ENCODE measurements at regions not wholly inside any gene's neighbourhood (a gene's known extent, or its start where the extent isn't known, plus 50 kb on each side); places are given as distances from the start of the nearest gene placed in this dataset.
A peak's percentile ranks its signal among the peaks of the same experiment; 100 is the strongest.

DNA sequence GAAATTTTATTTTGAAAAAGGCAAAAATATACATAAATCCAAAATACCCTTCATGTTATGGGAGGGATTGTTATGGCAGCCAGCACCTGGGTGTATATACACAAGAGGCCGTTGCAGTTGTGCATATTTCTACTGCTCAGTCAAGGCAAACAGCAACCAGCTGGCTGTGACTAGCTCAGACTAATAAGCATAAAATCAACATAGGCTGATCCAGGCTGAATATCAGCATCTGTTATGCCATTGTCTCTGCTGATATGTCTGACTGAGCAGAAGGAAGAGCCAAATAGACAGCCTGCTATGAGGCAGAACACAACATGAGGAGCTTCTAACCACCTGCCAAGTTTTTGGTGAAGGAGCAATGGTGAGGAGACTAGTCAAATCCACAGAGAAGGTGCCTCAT, 457.5 kb upstream of the ALCAM start:
- Histone ChIP-seq H2AFZ (ENCODE audit: low read length) (peak overlapping the region; percentile 26), H3K4me1 (ENCODE audit: insufficient read depth, low read length) (peaks cover 20% of the 10 kb centered on the region), H3K79me2 (ENCODE audit: insufficient read depth, low read length) (peaks cover 3% of the 10 kb centered on the region), H3K4me3 (ENCODE audit: insufficient read depth, low read length) (no peak overlapping the region), H3K27me3 (ENCODE audit: insufficient read depth, low read length) (no peaks in the 10 kb centered on the region), H4K20me1 (ENCODE audit: insufficient read depth, low read length) (no peaks in the 10 kb centered on the region), H3K9me3 (ENCODE audit: low read depth, low read length) (no peaks in the 10 kb centered on the region), H3K27ac (ENCODE audit: low read depth, low read length) (peak overlapping the region; percentile 60), H3K4me2 (ENCODE audit: insufficient read depth, low read length) (peak overlapping the region; percentile 21), H3K36me3 (ENCODE audit: insufficient read depth, low read length) (no peaks in the 10 kb centered on the region)
- TF ChIP-seq, protein P1, sequence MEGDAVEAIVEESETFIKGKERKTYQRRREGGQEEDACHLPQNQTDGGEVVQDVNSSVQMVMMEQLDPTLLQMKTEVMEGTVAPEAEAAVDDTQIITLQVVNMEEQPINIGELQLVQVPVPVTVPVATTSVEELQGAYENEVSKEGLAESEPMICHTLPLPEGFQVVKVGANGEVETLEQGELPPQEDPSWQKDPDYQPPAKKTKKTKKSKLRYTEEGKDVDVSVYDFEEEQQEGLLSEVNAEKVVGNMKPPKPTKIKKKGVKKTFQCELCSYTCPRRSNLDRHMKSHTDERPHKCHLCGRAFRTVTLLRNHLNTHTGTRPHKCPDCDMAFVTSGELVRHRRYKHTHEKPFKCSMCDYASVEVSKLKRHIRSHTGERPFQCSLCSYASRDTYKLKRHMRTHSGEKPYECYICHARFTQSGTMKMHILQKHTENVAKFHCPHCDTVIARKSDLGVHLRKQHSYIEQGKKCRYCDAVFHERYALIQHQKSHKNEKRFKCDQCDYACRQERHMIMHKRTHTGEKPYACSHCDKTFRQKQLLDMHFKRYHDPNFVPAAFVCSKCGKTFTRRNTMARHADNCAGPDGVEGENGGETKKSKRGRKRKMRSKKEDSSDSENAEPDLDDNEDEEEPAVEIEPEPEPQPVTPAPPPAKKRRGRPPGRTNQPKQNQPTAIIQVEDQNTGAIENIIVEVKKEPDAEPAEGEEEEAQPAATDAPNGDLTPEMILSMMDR (IDR thresholded peaks at IDR 0.05; ENCODE audit: extremely low read depth, low read depth, low read length): no peak
- peak; percentile 67 for DNase-seq (ENCODE audit: insufficient read length, low spot score, missing footprints)

DNA sequence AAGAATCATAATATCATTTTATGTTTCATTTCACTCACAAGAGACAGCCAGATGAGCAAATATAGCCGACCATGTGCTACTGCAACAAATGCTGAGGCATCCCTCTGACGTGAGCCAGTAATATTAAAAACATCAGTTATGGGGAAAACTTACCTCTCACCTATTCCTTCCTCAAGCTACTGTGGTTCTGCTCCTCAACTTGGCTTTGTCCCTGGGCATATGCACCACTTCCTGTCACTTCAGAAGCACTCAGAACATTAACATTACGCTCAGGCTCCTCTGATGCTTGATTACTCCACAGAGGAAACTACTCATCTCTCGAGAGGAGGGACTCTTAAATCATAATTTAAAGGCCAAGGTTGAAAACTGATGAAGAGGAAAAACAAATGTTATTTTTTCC, 457.0 kb upstream of the ALCAM start:
- Histone ChIP-seq H2AFZ (ENCODE audit: low read length) (peak overlapping the region; percentile 49), H3K27ac (ENCODE audit: low read depth, low read length) (peak overlapping the region; percentile 60), H4K20me1 (ENCODE audit: insufficient read depth, low read length) (no peaks in the 10 kb centered on the region), H3K27me3 (ENCODE audit: insufficient read depth, low read length) (no peaks in the 10 kb centered on the region), H3K36me3 (ENCODE audit: insufficient read depth, low read length) (no peaks in the 10 kb centered on the region), H3K9me3 (ENCODE audit: low read depth, low read length) (no peaks in the 10 kb centered on the region), H3K4me1 (ENCODE audit: insufficient read depth, low read length) (peaks cover 20% of the 10 kb centered on the region), H3K79me2 (ENCODE audit: insufficient read depth, low read length) (peaks cover 3% of the 10 kb centered on the region), H3K4me3 (ENCODE audit: insufficient read depth, low read length) (no peak overlapping the region), H3K4me2 (ENCODE audit: insufficient read depth, low read length) (peak overlapping the region; percentile 21)
- TF ChIP-seq, protein P1 (IDR thresholded peaks at IDR 0.05; ENCODE audit: extremely low read depth, low read depth, low read length): no peak
- no peak for DNase-seq (ENCODE audit: insufficient read length, low spot score, missing footprints)

DNA sequence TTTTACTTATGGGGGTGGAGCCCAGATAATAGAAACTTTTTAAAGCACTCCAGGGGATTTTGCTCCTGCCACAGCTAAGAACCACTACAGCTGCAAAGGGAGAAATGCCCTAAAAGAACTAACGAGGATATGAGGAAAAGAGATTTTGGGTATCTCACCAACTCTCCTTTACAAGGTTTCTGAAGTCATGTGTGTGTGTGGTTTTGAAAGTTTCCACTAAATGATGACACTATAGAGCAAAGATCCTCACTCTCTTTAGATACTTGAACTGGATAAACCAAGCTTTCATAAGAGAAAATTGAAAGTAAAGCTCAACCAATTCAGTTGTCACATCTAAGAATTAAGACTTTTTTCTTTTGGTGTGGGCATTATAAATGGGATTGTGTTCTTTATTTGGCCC, 455.3 kb upstream of the ALCAM start:
- Histone ChIP-seq H3K79me2 (ENCODE audit: insufficient read depth, low read length) (no peaks in the 10 kb centered on the region), H2AFZ (ENCODE audit: low read length) (peak overlapping the region; percentile 69), H3K4me2 (ENCODE audit: insufficient read depth, low read length) (peak overlapping the region; percentile 60), H3K27me3 (ENCODE audit: insufficient read depth, low read length) (no peaks in the 10 kb centered on the region), H3K36me3 (ENCODE audit: insufficient read depth, low read length) (no peaks in the 10 kb centered on the region), H4K20me1 (ENCODE audit: insufficient read depth, low read length) (no peaks in the 10 kb centered on the region), H3K4me3 (ENCODE audit: insufficient read depth, low read length) (peak overlapping the region; percentile 14), H3K27ac (ENCODE audit: low read depth, low read length) (no peak overlapping the region), H3K4me1 (ENCODE audit: insufficient read depth, low read length) (peaks cover 21% of the 10 kb centered on the region), H3K9me3 (ENCODE audit: low read depth, low read length) (no peaks in the 10 kb centered on the region)
- DNase-seq (ENCODE audit: insufficient read length, low spot score, missing footprints): peak; percentile 50
- TF ChIP-seq, protein P1 (IDR thresholded peaks at IDR 0.05; ENCODE audit: extremely low read depth, low read depth, low read length): no peak

DNA sequence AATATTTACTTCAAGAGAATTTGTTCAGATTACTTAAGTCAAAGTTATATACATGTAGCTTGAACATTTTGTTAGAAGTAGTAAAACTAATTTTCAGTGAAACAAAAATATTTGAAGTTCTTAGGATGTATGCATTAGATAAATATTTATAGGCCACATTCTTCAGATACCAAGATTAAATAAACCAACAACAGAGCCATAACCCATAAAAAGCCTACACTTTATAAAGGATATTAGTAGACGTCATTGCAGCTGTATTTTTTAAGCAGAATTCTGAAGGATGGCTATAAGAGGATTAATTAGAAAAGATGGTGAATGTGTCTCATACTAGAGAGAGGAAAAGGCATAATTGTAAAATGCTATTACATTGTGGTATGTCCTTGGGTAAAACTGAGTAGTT, 449.7 kb upstream of the ALCAM start:
- Histone ChIP-seq H3K9me3 (ENCODE audit: low read depth, low read length) (no peaks in the 10 kb centered on the region), H3K27ac (ENCODE audit: low read depth, low read length) (no peak overlapping the region), H2AFZ (ENCODE audit: low read length) (no peak overlapping the region), H3K4me2 (ENCODE audit: insufficient read depth, low read length) (no peak overlapping the region), H3K4me3 (ENCODE audit: insufficient read depth, low read length) (no peak overlapping the region), H4K20me1 (ENCODE audit: insufficient read depth, low read length) (no peaks in the 10 kb centered on the region), H3K27me3 (ENCODE audit: insufficient read depth, low read length) (no peaks in the 10 kb centered on the region), H3K79me2 (ENCODE audit: insufficient read depth, low read length) (no peaks in the 10 kb centered on the region), H3K36me3 (ENCODE audit: insufficient read depth, low read length) (no peaks in the 10 kb centered on the region), H3K4me1 (ENCODE audit: insufficient read depth, low read length) (peaks cover 10% of the 10 kb centered on the region)
- no peak for DNase-seq (ENCODE audit: insufficient read length, low spot score, missing footprints)
- TF ChIP-seq, protein P1 (IDR thresholded peaks at IDR 0.05; ENCODE audit: extremely low read depth, low read depth, low read length): no peak

Data from osteoblast (primary cell).